ENCODE measurements at regions not wholly inside any gene's neighbourhood (a gene's known extent, or its start where the extent isn't known, plus 50 kb on each side); places are given as distances from the start of the nearest gene placed in this dataset.
A peak's percentile ranks its signal among the peaks of the same experiment; 100 is the strongest.

GRCh38 chr6:78259935-78260334, 607.1 kb downstream of the MEI4 start:
- TF ChIP-seq CEBPB (IDR thresholded peaks at IDR 0.05) (no peak), EGR1 (IDR thresholded peaks at IDR 0.05) (no peak), FOXM1 (IDR thresholded peaks at IDR 0.05; ENCODE audit: borderline replicate concordance, low read depth) (no peak), TEAD4 (IDR thresholded peaks at IDR 0.05) (no peak), RAD21 (IDR thresholded peaks at IDR 0.05; ENCODE audit: low read depth) (no peak), CREB1 (IDR thresholded peaks at IDR 0.05; ENCODE audit: low read depth) (no peak)

DNA sequence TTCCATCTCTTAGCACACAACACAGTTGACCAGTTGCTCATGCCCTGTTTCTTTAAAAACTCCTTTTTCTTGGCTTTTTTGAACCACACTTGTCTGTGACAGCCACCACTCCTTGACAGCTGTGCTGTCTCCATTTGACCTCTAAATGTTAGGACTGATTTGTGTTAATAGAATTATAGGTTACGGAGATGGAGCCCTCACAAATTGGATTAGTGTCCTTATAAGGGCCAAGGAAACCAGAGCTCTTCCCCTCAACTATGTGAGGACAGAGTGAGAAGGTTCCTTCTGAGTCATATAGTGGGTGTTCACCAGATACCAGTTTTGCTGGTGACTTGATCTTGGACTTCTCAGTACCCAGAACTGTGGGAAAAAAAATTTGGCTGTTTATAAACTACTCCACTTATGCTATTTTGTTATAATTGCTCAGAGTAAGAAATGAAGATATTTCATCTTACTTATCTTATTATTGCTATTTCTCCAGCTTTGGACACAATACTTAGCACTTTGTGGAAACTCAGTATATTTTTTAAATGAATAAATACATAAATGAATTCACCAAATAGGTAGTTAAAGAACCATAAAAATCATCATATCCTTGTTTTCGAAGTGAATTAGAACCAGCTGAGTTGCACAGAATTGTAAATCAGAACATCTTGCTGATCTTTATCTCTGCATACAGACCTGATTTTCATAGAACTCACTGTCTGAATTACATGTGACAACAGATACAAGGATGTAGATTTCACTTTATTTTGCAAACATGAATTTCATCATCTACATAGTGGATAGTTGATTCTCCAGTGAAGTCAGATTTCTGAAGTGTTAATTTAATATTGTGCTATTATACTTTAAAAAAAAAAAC, 598.5 kb upstream of the IRAK1BP1 start:
- no peak for TF ChIP-seq CREB1 (IDR thresholded peaks at IDR 0.05; ENCODE audit: low read depth)
- no peak for TF ChIP-seq REST (IDR thresholded peaks at IDR 0.05; ENCODE audit: low read depth)
- TF ChIP-seq TEAD4 (IDR thresholded peaks at IDR 0.05) = no peak
- no peak for TF ChIP-seq CEBPB (IDR thresholded peaks at IDR 0.05)
- no peak for TF ChIP-seq FOXM1 (IDR thresholded peaks at IDR 0.05; ENCODE audit: borderline replicate concordance, low read depth)
- no peak for TF ChIP-seq NFIC (IDR thresholded peaks at IDR 0.05)
- no peak for TF ChIP-seq RAD21 (IDR thresholded peaks at IDR 0.05; ENCODE audit: low read depth)
- TF ChIP-seq YY1 (IDR thresholded peaks at IDR 0.05; ENCODE audit: low read depth) = no peak
- no peak for TF ChIP-seq EP300 (IDR thresholded peaks at IDR 0.05; ENCODE audit: borderline replicate concordance)
- no peak for TF ChIP-seq EGR1 (IDR thresholded peaks at IDR 0.05)
- no peak for TF ChIP-seq ZBTB7A (IDR thresholded peaks at IDR 0.05; ENCODE audit: low read depth)
- TF ChIP-seq, protein P1, sequence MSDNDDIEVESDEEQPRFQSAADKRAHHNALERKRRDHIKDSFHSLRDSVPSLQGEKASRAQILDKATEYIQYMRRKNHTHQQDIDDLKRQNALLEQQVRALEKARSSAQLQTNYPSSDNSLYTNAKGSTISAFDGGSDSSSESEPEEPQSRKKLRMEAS (IDR thresholded peaks at IDR 0.05) = no peak
- TF ChIP-seq TAF1 (IDR thresholded peaks at IDR 0.05; ENCODE audit: low read depth) = no peak
- no peak for TF ChIP-seq USF1 (IDR thresholded peaks at IDR 0.05)

- TF ChIP-seq TEAD4 (IDR thresholded peaks at IDR 0.05) (no peak), RAD21 (IDR thresholded peaks at IDR 0.05; ENCODE audit: low read depth) (no peak), EGR1 (IDR thresholded peaks at IDR 0.05) (no peak), CEBPB (IDR thresholded peaks at IDR 0.05) (no peak), NFIC (IDR thresholded peaks at IDR 0.05) (no peak), TAF1 (IDR thresholded peaks at IDR 0.05; ENCODE audit: low read depth) (no peak), EP300 (IDR thresholded peaks at IDR 0.05; ENCODE audit: borderline replicate concordance) (no peak), ZBTB7A (IDR thresholded peaks at IDR 0.05; ENCODE audit: low read depth) (no peak), USF1 (IDR thresholded peaks at IDR 0.05) (no peak), FOXM1 (IDR thresholded peaks at IDR 0.05; ENCODE audit: borderline replicate concordance, low read depth) (no peak), CREB1 (IDR thresholded peaks at IDR 0.05; ENCODE audit: low read depth) (no peak), TCF12 (IDR thresholded peaks at IDR 0.05; ENCODE audit: low read depth) (no peak), REST (IDR thresholded peaks at IDR 0.05; ENCODE audit: low read depth) (no peak), YY1 (IDR thresholded peaks at IDR 0.05; ENCODE audit: low read depth) (no peak)
- TF ChIP-seq, protein P1 (IDR thresholded peaks at IDR 0.05) = no peak
These were observed 566.5 kb upstream of the IRAK1BP1 start for GRCh38 chr6:78300885-78301284.

GRCh38 chr6:78302411-78302810, 564.9 kb upstream of the IRAK1BP1 start:
- no peak for TF ChIP-seq FOXM1 (IDR thresholded peaks at IDR 0.05; ENCODE audit: borderline replicate concordance, low read depth)
- no peak for TF ChIP-seq TCF12 (IDR thresholded peaks at IDR 0.05; ENCODE audit: low read depth)
- TF ChIP-seq TAF1 (IDR thresholded peaks at IDR 0.05; ENCODE audit: low read depth) = no peak
- no peak for TF ChIP-seq RAD21 (IDR thresholded peaks at IDR 0.05; ENCODE audit: low read depth)
- TF ChIP-seq NFIC (IDR thresholded peaks at IDR 0.05) = no peak

DNA sequence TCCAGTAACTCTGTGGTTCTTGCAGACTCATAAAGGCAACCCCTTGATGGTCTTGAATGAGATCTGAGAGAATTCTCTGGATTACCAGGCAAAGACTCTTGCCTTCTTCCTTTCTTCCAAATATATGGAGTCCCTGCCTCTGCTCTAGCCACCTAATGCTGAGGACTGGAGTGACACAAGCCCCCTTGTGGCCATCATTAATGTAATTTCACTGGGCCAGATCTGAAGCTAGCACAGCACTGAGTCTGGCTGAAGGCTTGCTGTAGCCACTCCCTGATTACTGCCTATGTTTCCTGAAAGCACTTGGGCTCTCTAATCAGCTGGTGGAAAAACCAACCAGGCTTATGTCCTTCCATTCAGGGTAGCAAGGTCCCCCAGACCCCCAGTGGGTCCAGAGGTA, 559.3 kb upstream of the IRAK1BP1 start:
- peak; percentile 29; the same call in 1 of the 2 replicates for TF ChIP-seq RAD21 (IDR thresholded peaks at IDR 0.05; ENCODE audit: low read depth)
- no peak for TF ChIP-seq NFIC (IDR thresholded peaks at IDR 0.05)

Measured in Ishikawa (cell line).